ENCODE measurements at regions not wholly inside any gene's neighbourhood (a gene's known extent, or its start where the extent isn't known, plus 50 kb on each side); places are given as distances from the start of the nearest gene placed in this dataset.

- no peak for DNase-seq (ENCODE audit: low read depth)
Observed at GRCh38 chr22:48253136-48253535, 1490.7 kb downstream of the TBC1D22A start.

DNA sequence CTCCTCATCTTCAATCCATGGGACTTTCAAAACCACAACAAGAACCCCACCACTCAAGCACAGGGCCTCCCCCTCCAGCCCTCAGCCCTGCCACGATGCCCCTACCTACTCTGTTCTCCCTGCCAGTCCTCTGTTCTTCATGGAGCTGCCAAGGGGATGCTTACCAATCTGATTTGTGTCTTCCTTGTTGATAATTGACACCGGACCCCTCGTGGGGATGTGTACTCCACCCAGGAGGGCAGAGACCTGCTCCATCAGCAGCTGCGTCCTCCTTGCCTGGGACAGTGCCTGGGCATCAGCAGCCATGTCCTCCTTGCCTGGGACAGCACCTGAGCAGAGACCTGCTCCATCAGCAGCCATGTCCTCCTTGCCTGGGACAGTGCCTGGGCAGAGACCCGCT, 1489.2 kb downstream of the TBC1D22A start:
- no peak for DNase-seq (ENCODE audit: low read depth)

GRCh38 chr22:48250937-48251530, 1488.6 kb downstream of the TBC1D22A start:
- DNase-seq (ENCODE audit: low read depth), result no peak

- no peak for DNase-seq (ENCODE audit: low read depth)
Observed at GRCh38 chr22:48250286-48250895, 1487.9 kb downstream of the TBC1D22A start.

GRCh38 chr22:48249713-48250268, 1487.3 kb downstream of the TBC1D22A start:
- no peak for DNase-seq (ENCODE audit: low read depth)

GRCh38 chr22:48248901-48249455, 1486.5 kb downstream of the TBC1D22A start:
- no peak for DNase-seq (ENCODE audit: low read depth)

DNA sequence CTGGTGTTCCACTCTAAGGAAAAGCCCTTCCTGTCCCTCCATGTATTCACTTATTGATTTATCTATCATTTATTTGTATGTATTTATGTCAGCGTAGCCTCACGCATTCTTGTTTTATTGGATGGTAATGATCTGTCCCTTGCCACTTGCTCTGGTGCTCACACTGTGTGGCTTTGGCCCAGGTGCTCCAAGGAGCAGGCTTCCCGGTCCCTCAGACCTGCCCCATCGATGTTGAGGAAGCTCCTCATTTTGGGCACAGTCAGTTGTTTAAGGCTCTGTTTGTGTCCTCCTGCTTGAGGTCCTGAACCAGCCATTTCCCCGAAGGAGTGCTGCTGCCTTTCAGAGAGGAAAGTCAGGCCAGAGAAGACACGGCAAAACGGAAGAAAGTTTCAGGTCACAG, 1485.4 kb downstream of the TBC1D22A start:
- DNase-seq (ENCODE audit: low read depth), result no peak

DNA sequence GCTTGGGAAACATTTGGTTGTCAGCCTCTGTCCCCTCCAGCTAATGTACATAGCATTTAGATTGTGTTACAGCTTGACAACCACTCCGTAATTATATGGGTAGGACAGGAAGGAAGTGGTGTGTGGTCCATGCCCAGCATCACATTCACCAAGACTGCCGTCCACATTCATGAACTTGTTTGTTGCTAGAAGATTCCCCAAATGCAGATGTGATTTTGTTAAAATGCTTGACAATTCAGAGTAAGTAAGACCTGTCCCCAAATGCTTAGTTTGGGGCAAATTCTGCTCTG, 1482.7 kb downstream of the TBC1D22A start:
- no peak for DNase-seq (ENCODE audit: low read depth)

DNA sequence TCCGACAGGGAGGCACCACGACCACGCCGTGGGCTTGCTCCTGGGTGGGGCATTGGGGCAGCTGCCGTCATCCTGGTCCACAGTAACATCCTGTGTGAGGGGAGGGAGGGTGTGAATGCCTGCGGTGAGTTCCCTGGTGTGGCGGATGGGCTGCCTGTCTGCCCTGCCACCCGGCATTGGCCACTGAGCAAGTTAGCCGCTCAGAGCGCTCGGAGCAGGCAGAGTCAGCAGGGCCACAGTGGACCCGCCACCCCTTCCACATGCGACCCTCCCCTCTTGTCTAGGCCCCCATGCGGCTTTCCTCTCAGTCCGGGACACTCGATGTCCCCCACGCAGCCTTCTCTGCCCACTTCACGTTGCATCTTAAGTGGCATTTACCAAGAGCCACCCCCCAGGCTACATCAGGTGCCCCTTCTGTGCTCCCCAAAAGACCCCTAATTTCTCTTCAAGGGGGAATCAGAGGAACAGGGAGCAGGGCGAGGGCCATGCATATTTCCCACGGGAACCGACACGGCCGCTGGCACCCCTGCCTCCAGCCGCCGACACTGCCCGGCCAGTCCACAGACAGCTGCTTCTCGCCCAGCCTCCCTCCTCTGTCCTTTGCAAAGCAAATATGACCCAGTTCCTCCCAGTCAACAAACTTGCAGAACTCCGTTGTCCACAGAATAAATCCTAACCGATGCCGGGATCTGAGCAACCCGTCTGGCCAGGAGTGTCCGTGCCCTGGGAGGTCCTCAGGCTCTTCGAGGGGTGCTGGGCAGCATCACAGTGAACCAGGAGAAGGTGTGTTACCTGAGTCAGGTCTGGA, 1482.1 kb downstream of the TBC1D22A start:
- no peak for DNase-seq (ENCODE audit: low read depth)

DNA sequence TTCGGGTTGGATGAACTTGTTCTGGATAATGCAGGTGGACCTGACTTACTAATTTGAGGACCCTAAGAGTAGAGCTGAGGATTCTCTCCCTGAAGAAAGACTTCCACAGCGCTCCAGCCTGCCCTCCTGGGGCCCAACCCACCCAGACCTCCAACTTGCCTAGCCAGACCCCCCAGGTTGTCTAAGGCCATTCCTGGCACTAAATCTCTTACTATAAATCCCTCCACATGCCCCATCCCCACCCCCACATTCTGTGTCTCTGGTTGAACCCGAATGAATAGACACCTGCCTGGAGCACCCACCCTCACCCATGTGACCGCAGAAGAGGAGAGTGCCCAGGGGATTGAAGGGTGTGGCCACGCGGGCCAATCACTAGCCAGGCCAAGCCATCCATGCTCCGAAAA, 1480.0 kb downstream of the TBC1D22A start:
- DNase-seq (ENCODE audit: low read depth), result no peak

DNA sequence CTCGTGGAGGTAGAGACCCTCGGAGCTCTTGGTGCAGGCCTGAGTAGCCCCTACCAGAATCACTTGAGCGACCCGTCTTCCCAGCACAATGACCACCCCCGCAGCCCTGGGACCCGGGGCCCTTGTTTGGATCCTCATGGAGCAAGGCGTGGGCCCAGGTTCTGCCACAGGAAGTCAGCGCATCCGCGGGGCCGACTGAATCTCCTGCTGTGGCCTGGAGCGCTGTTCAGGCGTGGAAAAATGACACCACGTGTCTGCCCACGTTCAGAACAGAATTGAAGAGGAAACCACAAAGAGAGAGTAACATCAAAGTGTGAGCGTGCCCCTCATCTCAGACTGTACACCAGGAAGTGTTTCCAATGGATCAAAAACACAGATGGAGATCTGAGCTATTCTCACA, 1479.2 kb downstream of the TBC1D22A start:
- no peak for DNase-seq (ENCODE audit: low read depth)

GRCh38 chr22:48240935-48241230, 1478.4 kb downstream of the TBC1D22A start:
- DNase-seq (ENCODE audit: low read depth), result no peak

DNA sequence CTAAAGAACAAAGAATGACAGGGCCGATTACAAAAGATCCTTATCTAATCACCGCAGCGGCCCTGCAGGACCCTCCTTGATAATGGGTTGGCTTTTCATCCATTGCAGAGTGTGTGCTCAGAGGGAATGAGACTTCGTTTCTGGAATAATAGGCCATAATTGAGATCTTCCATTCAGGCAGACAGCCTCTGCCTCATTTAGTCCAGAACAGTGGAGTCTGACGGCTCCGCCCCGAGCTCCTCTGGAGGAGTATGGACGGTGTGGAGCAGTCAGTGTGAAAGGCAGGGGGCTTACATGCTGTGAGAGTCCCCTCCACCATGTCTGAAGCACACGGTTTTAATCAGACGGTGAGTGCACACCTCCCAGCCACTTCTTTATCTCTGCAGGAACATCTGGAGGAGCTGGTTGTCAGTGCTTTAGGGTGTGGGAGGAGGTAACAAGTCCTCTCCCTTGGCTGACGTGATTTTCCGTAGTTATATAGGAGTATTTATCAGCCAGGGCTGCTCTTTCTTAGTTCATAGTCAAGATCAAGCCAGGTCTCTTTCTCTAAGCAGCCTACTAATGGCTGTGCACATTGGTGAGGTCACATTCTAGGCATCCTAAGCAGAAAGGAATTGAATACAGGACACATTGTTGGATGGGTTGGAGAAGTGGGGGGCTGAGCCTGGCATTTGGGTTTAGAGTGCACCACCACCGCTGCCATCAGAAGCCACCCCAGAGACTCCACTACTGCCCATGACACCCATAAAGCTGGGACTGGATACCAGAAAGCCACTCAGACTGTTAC, 1477.9 kb downstream of the TBC1D22A start:
- no peak for DNase-seq (ENCODE audit: low read depth)

GRCh38 chr22:48239461-48240147, 1477.2 kb downstream of the TBC1D22A start:
- no peak for DNase-seq (ENCODE audit: low read depth)

- no peak for DNase-seq (ENCODE audit: low read depth)
Observed at GRCh38 chr22:48238966-48239365, 1476.5 kb downstream of the TBC1D22A start.

GRCh38 chr22:48238284-48238915, 1476.0 kb downstream of the TBC1D22A start:
- no peak for DNase-seq (ENCODE audit: low read depth)

GRCh38 chr22:48237466-48238283, 1475.2 kb downstream of the TBC1D22A start:
- no peak for DNase-seq (ENCODE audit: low read depth)

DNA sequence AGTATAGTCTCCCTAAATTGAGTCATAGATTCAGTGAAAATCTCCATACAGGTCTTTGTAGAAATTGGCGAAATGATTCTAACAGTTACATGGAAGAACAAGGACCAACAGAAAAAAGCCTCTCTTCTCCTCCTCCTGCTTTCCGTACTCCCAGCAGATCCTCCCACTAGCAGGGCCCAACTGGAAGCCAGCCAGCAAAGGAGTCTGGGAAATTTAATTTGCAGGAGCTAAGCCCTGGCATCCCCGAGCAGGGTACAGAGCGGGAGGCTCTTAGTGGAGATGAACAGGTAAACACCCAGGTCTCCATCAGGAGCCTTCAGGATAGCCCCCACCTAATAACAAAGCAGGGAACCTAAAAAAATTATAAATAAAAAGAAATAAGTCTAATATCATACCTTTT, 1473.8 kb downstream of the TBC1D22A start:
- no peak for DNase-seq (ENCODE audit: low read depth)

DNA sequence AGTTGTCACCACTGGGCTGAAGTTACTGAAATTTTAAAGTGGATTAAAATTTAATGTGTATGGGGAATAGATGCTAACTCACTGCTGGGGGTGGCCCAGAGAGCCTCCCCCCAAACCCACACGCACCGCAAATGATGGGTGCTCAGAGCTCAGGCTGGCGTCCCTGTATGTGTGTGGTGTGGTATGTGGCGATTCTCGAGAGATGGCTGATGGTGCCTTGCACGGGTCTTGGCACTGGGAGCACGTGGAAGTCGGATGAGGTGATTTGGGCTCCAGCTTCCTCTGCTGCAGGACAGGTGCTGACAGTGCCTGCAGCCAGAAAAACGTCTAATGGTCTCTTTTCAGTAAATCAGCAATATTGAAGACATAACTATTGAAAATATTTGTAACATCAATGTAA, 1473.3 kb downstream of the TBC1D22A start:
- no peak for DNase-seq (ENCODE audit: low read depth)

DNA sequence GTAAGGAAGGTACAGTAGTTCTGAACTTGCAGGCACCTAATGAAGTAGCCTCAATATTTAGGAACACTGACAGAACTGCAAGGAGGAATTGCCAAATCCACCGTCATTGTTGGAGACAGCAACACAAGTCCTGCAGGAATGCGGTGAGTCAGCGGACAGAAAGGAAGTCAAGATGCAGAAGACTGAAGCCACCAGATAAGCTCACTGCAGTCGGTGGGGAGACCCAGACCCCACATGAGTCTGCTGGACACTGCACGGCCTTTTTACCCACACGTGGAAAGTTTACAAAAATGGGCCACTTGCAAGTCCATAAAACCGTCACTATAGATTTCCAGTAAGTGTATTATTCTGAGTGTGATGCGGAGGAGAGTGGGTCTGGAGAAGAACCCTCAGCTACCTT, 1471.6 kb downstream of the TBC1D22A start:
- no peak for DNase-seq (ENCODE audit: low read depth)
